ENCODE measurements at regions not wholly inside any gene's neighbourhood (a gene's known extent, or its start where the extent isn't known, plus 50 kb on each side); places are given as distances from the start of the nearest gene placed in this dataset.

- intact Hi-C loops (cut with micrococcal nuclease) = no loop called here
- Mint-ChIP-seq H3K27me3 (no peaks in the 10 kb centered on the region), H3K27ac (no peak overlapping the region), H3K36me3 (ENCODE audit: low read depth) (no peaks in the 10 kb centered on the region), H3K4me1 (ENCODE audit: low read depth) (no peaks in the 10 kb centered on the region), H3K9me3 (no peaks in the 10 kb centered on the region), H3K4me3 (no peak overlapping the region)
These were observed 106.5 kb upstream of the COL5A2 start for GRCh38 chr2:189285962-189286645.

DNA sequence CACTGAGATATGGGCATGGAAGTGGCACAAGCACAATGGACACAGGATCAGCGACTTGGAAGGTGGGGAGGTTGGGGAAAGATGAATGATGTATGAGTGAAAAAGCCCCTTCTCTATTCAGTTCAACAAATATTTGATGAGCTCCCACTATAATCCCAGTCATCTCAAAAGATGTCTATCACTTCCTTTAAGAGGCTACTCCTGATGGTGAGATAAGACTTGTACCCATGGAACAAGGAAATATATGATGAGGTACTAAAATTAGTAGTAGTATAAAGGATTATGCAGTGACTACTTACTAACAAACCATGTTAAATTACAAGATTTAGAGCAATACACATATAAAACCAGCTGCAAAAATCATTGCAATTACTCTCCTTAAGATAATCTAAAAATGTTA, 107.8 kb upstream of the COL5A2 start:
- intact Hi-C loops (cut with micrococcal nuclease) = no loop called here
- no peaks in the 10 kb centered on the region for H3K27me3 Mint-ChIP-seq
- H3K9me3 Mint-ChIP-seq = no peaks in the 10 kb centered on the region
- no peaks in the 10 kb centered on the region for H3K4me1 Mint-ChIP-seq (ENCODE audit: low read depth)
- H3K4me3 Mint-ChIP-seq = no peak overlapping the region
- H3K36me3 Mint-ChIP-seq (ENCODE audit: low read depth) = no peaks in the 10 kb centered on the region
- no peak overlapping the region for H3K27ac Mint-ChIP-seq

- no peaks in the 10 kb centered on the region for H3K27me3 Mint-ChIP-seq
- H3K36me3 Mint-ChIP-seq (ENCODE audit: low read depth) = no peaks in the 10 kb centered on the region
- H3K4me1 Mint-ChIP-seq (ENCODE audit: low read depth) = no peaks in the 10 kb centered on the region
- no peaks in the 10 kb centered on the region for H3K9me3 Mint-ChIP-seq
- H3K4me3 Mint-ChIP-seq = no peak overlapping the region
- intact Hi-C loops (cut with micrococcal nuclease) = no loop called here
- no peak overlapping the region for H3K27ac Mint-ChIP-seq
These were observed 108.5 kb upstream of the COL5A2 start for GRCh38 chr2:189287982-189288521.

- intact Hi-C loops (cut with micrococcal nuclease) = no loop called here
- H3K27ac Mint-ChIP-seq = no peak overlapping the region
- no peaks in the 10 kb centered on the region for H3K27me3 Mint-ChIP-seq
- H3K9me3 Mint-ChIP-seq = no peaks in the 10 kb centered on the region
- no peak overlapping the region for H3K4me3 Mint-ChIP-seq
- no peaks in the 10 kb centered on the region for H3K4me1 Mint-ChIP-seq (ENCODE audit: low read depth)
- no peaks in the 10 kb centered on the region for H3K36me3 Mint-ChIP-seq (ENCODE audit: low read depth)
These were observed 111.9 kb upstream of the COL5A2 start for GRCh38 chr2:189291460-189291859.

DNA sequence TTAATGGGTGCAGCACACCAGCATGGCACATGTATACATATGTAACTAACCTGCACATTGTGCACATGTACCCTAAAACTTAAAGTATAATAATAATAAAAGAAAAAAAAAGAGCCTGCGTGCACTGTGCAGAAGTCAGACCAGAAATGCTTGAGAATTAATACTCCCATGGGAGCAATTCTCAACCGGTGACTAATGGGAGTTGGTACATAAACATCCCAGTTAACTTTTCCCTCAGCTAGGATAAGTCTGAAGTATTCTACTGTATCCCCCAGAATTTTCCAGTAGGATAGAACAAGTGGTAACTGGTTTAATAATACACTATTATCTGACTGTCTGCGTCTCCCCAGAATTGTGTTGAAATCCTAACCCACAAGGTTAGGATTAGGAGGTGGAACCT, 113.6 kb upstream of the COL5A2 start:
- no peaks in the 10 kb centered on the region for H3K36me3 Mint-ChIP-seq (ENCODE audit: low read depth)
- no peak overlapping the region for H3K27ac Mint-ChIP-seq
- H3K4me3 Mint-ChIP-seq = no peak overlapping the region
- H3K9me3 Mint-ChIP-seq = no peaks in the 10 kb centered on the region
- H3K27me3 Mint-ChIP-seq = no peaks in the 10 kb centered on the region
- intact Hi-C loops (cut with micrococcal nuclease) = no loop called here
- H3K4me1 Mint-ChIP-seq (ENCODE audit: low read depth) = no peaks in the 10 kb centered on the region

DNA sequence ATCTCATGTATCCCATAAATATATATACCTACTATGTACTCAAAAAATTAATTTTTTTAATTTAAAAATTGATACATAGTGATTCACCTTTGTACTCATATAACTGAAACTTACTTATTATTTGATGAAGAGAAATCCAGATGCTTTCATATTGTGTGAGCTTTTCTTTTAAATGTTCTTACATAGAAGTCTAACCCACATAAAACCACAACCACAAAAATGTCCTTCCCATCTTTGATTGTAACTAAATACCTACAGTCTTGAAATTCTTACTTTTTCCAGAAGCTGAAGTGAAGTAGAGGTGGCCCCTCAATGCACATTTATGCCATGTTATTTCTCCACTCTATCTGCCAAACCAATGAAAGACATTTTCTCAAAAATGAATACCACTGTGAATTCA, 117.9 kb upstream of the COL5A2 start:
- H3K27me3 Mint-ChIP-seq = no peaks in the 10 kb centered on the region
- no peak overlapping the region for H3K4me3 Mint-ChIP-seq
- no peak overlapping the region for H3K27ac Mint-ChIP-seq
- H3K36me3 Mint-ChIP-seq (ENCODE audit: low read depth) = no peaks in the 10 kb centered on the region
- H3K4me1 Mint-ChIP-seq (ENCODE audit: low read depth) = no peaks in the 10 kb centered on the region
- H3K9me3 Mint-ChIP-seq = no peaks in the 10 kb centered on the region
- intact Hi-C loops (cut with micrococcal nuclease) = no loop called here

DNA sequence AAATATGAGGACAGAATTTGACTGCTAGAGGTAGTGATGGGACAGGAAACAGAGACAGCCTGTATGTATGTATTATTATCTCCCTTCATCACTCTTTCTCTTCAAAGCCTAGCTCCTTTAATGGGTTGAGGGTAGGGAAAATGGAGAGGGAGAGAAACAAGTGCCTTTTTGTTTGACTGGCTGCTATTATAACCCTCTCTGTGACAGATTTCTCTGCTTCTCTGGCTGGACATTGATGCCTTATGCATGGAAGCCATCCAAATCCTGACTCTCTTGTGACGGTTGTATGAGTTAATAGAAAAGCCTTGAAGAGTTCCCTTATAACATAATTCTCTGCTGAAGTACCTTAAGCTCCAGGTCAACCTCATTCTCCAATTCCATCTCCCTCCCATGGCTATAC, 118.5 kb upstream of the COL5A2 start:
- H3K27me3 Mint-ChIP-seq = no peaks in the 10 kb centered on the region
- no peaks in the 10 kb centered on the region for H3K36me3 Mint-ChIP-seq (ENCODE audit: low read depth)
- intact Hi-C loops (cut with micrococcal nuclease) = no loop called here
- H3K27ac Mint-ChIP-seq = no peak overlapping the region
- no peak overlapping the region for H3K4me3 Mint-ChIP-seq
- H3K4me1 Mint-ChIP-seq (ENCODE audit: low read depth) = no peaks in the 10 kb centered on the region
- no peaks in the 10 kb centered on the region for H3K9me3 Mint-ChIP-seq

DNA sequence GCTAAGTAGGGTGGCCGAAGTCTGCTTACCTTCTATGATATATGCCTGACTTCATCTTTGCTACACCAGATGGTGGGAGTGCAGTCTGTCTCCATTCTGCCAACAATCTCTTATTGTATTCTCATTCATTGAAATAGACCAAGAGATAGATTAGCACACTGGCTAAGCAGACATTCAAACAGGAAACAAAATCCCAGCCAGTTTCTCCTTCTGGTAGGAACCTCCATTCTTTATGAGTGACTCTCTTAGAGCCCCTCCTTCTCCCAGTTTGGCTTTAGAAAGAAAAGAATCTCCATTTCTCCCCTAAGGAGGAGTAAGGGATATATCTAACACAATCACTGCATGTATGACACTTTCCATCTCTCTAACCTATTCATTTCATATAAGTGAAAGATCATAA, 118.9 kb upstream of the COL5A2 start:
- no peak overlapping the region for H3K4me3 Mint-ChIP-seq
- no peaks in the 10 kb centered on the region for H3K9me3 Mint-ChIP-seq
- no peak overlapping the region for H3K27ac Mint-ChIP-seq
- H3K36me3 Mint-ChIP-seq (ENCODE audit: low read depth) = no peaks in the 10 kb centered on the region
- intact Hi-C loops (cut with micrococcal nuclease) = no loop called here
- H3K4me1 Mint-ChIP-seq (ENCODE audit: low read depth) = no peaks in the 10 kb centered on the region
- no peaks in the 10 kb centered on the region for H3K27me3 Mint-ChIP-seq

- H3K36me3 Mint-ChIP-seq (ENCODE audit: low read depth) = no peaks in the 10 kb centered on the region
- no peaks in the 10 kb centered on the region for H3K4me1 Mint-ChIP-seq (ENCODE audit: low read depth)
- H3K9me3 Mint-ChIP-seq = no peaks in the 10 kb centered on the region
- no peak overlapping the region for H3K4me3 Mint-ChIP-seq
- no peaks in the 10 kb centered on the region for H3K27me3 Mint-ChIP-seq
- intact Hi-C loops (cut with micrococcal nuclease) = no loop called here
- H3K27ac Mint-ChIP-seq = no peak overlapping the region
These were observed 120.4 kb upstream of the COL5A2 start for GRCh38 chr2:189299974-189300373.

GRCh38 chr2:189300916-189301315, 121.4 kb upstream of the COL5A2 start:
- Mint-ChIP-seq H3K4me3 (no peak overlapping the region), H3K4me1 (ENCODE audit: low read depth) (no peaks in the 10 kb centered on the region), H3K27me3 (no peaks in the 10 kb centered on the region), H3K27ac (no peak overlapping the region), H3K9me3 (no peaks in the 10 kb centered on the region), H3K36me3 (ENCODE audit: low read depth) (no peaks in the 10 kb centered on the region)
- intact Hi-C loops (cut with micrococcal nuclease) = no loop called here

DNA sequence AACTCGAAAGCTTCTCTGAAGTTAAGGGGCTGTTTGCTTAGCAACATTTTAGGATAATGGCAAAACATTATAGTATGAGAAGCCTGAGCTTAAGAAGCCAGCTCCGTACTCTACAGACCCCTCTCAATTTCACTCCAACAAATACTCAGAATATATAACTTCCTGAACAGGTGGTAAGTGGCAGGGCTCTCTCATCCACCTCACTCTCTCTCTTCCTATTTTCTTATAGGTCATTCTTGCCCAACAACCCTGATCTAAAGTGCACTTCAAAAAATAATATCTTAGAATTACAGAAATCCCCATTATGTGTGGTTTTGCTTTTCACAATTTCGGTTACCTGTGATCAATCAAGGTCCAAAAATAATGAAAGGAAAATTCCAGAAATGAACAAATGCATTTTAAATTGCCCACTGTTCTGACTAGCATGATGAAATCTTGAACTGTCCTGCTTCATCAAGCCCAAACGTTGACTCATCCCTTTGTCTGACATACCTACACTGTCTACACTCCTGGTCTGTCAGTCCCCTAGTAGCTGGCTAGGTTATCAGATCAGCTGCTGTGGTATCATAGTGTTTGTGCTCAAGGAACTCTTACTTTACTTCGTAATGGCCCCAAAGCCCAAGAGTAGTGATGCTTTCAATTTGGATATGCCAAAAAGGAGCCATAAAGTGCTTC, 122.8 kb upstream of the COL5A2 start:
- no peak overlapping the region for H3K27ac Mint-ChIP-seq
- H3K27me3 Mint-ChIP-seq = no peaks in the 10 kb centered on the region
- no peaks in the 10 kb centered on the region for H3K4me1 Mint-ChIP-seq (ENCODE audit: low read depth)
- H3K9me3 Mint-ChIP-seq = no peaks in the 10 kb centered on the region
- H3K36me3 Mint-ChIP-seq (ENCODE audit: low read depth) = no peaks in the 10 kb centered on the region
- intact Hi-C loops (cut with micrococcal nuclease) = no loop called here
- no peak overlapping the region for H3K4me3 Mint-ChIP-seq

DNA sequence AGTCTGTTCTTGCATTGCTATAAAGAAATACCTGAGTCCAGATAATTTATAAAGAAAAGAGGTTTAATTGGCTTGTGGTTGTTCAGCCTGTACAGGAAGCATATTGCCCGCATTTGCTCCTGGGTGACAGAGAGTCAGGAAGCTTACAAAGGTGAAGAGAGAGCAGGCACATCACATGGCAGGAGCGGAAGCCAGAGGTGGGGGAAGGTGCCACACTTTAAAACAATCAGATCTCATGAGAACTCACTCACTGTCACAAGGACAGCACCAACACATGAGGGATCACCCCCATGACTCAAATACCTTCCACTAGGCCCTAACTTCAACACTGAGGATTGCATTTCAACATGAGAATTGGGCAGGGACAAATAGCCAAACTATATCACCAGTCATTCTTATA, 124.8 kb upstream of the COL5A2 start:
- Mint-ChIP-seq H3K4me3 (no peak overlapping the region), H3K4me1 (ENCODE audit: low read depth) (no peaks in the 10 kb centered on the region), H3K9me3 (no peaks in the 10 kb centered on the region), H3K27ac (no peak overlapping the region), H3K36me3 (ENCODE audit: low read depth) (no peaks in the 10 kb centered on the region), H3K27me3 (no peaks in the 10 kb centered on the region)
- intact Hi-C loops (cut with micrococcal nuclease) = no loop called here

DNA sequence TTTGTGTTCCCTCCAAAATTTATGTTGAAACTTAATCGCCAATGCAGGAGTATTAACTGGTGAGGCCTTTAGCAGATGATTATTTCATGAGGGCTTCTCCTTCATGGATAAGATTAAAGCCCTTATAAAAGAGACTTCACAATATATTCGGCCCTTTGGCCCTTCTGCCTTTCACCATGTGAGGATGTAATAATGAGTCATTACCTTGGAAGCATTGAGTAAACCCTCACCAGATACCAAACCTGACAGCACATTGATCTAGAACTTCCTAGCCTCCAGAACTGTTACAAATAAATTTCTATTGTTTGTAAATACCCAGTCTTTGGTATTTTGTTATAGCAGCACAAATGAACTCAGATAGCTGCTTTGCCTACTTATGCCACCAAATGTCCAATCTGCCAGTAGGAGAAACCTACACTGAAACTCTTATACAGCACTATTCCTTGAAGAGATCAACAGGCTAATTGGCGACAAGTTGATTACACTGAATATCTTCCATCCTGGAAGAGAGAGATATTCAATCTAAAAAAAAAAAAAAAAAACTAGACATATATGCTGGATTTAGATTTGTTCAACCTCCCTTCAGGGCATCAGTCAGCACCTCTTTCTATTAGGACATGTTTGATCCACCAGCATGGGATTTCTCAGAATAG, 125.9 kb upstream of the COL5A2 start:
- no peaks in the 10 kb centered on the region for H3K27me3 Mint-ChIP-seq
- H3K27ac Mint-ChIP-seq = no peak overlapping the region
- H3K9me3 Mint-ChIP-seq = no peaks in the 10 kb centered on the region
- H3K4me1 Mint-ChIP-seq (ENCODE audit: low read depth) = no peaks in the 10 kb centered on the region
- H3K36me3 Mint-ChIP-seq (ENCODE audit: low read depth) = no peaks in the 10 kb centered on the region
- H3K4me3 Mint-ChIP-seq = no peak overlapping the region
- intact Hi-C loops (cut with micrococcal nuclease) = no loop called here

GRCh38 chr2:189306525-189306924, 127.0 kb upstream of the COL5A2 start:
- H3K27ac Mint-ChIP-seq = no peak overlapping the region
- intact Hi-C loops (cut with micrococcal nuclease) = no loop called here
- no peaks in the 10 kb centered on the region for H3K4me1 Mint-ChIP-seq (ENCODE audit: low read depth)

More at GRCh38 chr2:189306525-189306924, 127.0 kb upstream of the COL5A2 start:
- Mint-ChIP-seq H3K9me3 (no peaks in the 10 kb centered on the region), H3K4me3 (no peak overlapping the region), H3K27me3 (no peaks in the 10 kb centered on the region), H3K36me3 (ENCODE audit: low read depth) (no peaks in the 10 kb centered on the region)
